ENCODE measurements at regions not wholly inside any gene's neighbourhood (a gene's known extent, or its start where the extent isn't known, plus 50 kb on each side); places are given as distances from the start of the nearest gene placed in this dataset.

DNA sequence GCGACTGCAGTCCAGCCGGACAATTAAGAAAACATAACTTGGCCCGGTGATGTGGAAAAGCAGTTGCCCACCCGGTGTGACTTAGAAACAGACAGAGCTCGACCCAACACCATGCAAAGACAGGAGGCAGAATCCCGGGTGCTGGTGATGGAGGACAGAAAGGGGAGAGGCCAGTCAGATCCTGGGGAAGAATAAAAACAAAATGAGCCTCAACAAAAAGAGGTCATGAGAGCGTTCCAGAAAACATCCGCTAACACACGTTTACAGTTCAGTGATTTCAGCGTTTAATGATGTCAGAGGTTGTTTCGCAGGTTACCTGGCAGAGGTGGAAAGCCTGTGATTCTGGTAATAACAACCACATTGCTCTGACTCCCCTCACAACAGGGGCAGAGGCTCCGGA is 111.9 kb downstream of the OSR1 start:
- POLR2A ChIA-PET = no interaction called here
- no peak for DNase-seq (ENCODE audit: low read depth, low spot score)
- TF ChIP-seq, protein P1, sequence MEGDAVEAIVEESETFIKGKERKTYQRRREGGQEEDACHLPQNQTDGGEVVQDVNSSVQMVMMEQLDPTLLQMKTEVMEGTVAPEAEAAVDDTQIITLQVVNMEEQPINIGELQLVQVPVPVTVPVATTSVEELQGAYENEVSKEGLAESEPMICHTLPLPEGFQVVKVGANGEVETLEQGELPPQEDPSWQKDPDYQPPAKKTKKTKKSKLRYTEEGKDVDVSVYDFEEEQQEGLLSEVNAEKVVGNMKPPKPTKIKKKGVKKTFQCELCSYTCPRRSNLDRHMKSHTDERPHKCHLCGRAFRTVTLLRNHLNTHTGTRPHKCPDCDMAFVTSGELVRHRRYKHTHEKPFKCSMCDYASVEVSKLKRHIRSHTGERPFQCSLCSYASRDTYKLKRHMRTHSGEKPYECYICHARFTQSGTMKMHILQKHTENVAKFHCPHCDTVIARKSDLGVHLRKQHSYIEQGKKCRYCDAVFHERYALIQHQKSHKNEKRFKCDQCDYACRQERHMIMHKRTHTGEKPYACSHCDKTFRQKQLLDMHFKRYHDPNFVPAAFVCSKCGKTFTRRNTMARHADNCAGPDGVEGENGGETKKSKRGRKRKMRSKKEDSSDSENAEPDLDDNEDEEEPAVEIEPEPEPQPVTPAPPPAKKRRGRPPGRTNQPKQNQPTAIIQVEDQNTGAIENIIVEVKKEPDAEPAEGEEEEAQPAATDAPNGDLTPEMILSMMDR (IDR thresholded peaks at IDR 0.05; ENCODE audit: low read depth, low read length) = no peak
- H3K4me3 ChIP-seq (ENCODE audit: low read depth, low read length) = no peak overlapping the region
- H3K9me3 ChIP-seq (ENCODE audit: control insufficient read depth, insufficient read depth, low read length) = no peaks in the 10 kb centered on the region
- CTCF ChIA-PET = interaction anchor here (0.5 kb wide), 1 partner anchor 763 kb away, joined by 3 read pairs; no protein-coding TSS in a partner anchor
- no peaks in the 10 kb centered on the region for H3K27me3 ChIP-seq (ENCODE audit: control insufficient read depth, insufficient read depth, low read length)
- H3K27ac ChIP-seq (ENCODE audit: low read depth, low read length) = no peak overlapping the region

DNA sequence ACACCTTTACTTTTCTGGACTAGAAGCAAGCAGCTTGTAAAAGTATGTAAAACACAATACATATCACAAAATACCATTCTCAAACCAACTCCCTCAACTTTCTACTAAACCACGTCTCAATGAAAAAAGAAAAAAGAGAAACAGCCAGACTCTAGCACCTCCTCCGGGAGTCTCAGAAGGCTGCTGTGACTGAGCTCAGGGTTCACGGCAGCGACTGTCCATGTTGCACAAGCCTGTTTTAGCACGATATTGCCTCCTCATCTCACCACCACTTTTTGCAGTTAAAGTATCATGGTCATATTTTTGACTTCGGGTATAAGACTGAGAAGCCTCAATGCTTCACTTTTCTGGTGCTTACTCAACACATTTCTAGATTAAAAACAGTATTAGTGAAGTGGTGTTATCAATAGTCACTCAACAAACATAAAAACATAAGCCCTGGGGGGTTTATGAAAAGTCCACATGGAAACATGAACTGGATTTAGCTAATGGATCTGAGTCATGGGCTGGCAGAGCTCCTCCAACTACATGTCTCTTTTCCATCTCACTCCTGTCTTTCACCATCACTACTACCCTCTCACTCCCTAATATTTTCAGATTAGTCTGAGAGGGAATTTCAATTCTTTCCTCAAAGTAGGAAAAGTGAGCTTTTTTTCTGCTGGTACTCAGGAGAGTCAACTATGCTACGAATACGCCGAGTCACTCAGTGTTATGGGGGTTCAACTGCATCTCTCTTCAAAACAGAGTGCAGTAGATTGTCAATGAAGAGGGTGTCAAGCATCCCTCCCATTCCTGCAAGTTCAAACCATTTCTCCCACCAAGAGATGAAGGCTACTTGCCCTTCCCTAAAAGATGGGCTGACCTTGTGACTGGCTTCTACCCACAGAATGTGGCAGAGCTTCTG is 113.7 kb downstream of the OSR1 start:
- Histone ChIP-seq H3K27me3 (ENCODE audit: control insufficient read depth, insufficient read depth, low read length) (no peaks in the 10 kb centered on the region), H3K4me3 (ENCODE audit: low read depth, low read length) (no peak overlapping the region), H3K27ac (ENCODE audit: low read depth, low read length) (no peak overlapping the region), H3K9me3 (ENCODE audit: control insufficient read depth, insufficient read depth, low read length) (no peaks in the 10 kb centered on the region)
- TF ChIP-seq, protein P1 (IDR thresholded peaks at IDR 0.05; ENCODE audit: low read depth, low read length) = no peak
- no peak for DNase-seq (ENCODE audit: low read depth, low spot score)
- POLR2A ChIA-PET = no interaction called here
- CTCF ChIA-PET = no interaction called here

GRCh38 chr2:19238440-19239060 is 119.9 kb downstream of the OSR1 start:
- Histone ChIP-seq H3K27ac (ENCODE audit: low read depth, low read length) (no peak overlapping the region), H3K9me3 (ENCODE audit: control insufficient read depth, insufficient read depth, low read length) (no peaks in the 10 kb centered on the region), H3K4me3 (ENCODE audit: low read depth, low read length) (no peak overlapping the region), H3K27me3 (ENCODE audit: control insufficient read depth, insufficient read depth, low read length) (no peaks in the 10 kb centered on the region)
- TF ChIP-seq, protein P1 (IDR thresholded peaks at IDR 0.05; ENCODE audit: low read depth, low read length) = no peak
- POLR2A ChIA-PET = no interaction called here
- CTCF ChIA-PET = no interaction called here
- peak; percentile 60 for DNase-seq (ENCODE audit: low read depth, low spot score)

DNA sequence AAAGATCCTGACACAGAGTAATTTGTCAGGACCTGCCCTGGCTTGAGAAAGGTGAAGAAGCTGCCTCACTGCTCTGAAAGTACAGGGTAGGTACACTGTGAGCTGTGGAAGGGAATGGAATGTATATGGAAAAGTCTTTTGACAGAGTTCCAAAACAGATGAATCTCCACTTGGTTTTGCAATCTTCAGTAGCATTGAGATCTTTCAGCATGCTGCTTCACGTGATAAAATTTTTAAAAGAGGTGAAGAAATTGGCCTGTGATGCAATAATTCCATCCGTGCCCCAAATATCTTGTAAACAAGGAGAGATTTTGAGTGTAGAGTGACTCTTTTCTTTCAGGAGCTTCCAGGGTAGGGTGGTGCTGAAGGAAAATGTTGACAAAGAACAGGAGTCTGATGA is 123.1 kb downstream of the OSR1 start:
- Histone ChIP-seq H3K9me3 (ENCODE audit: control insufficient read depth, insufficient read depth, low read length) (no peaks in the 10 kb centered on the region), H3K27me3 (ENCODE audit: control insufficient read depth, insufficient read depth, low read length) (no peaks in the 10 kb centered on the region), H3K4me3 (ENCODE audit: low read depth, low read length) (no peak overlapping the region), H3K27ac (ENCODE audit: low read depth, low read length) (no peak overlapping the region)
- peak; percentile 61 for DNase-seq (ENCODE audit: low read depth, low spot score)
- TF ChIP-seq, protein P1 (IDR thresholded peaks at IDR 0.05; ENCODE audit: low read depth, low read length) = no peak
- POLR2A ChIA-PET = interaction anchor here (1.0 to 1.4 kb wide), 2 partner anchors 18 to 123 kb away, joined by 3 to 7 read pairs; partner anchors contain the start of gene OSR1
- CTCF ChIA-PET = no interaction called here

DNA sequence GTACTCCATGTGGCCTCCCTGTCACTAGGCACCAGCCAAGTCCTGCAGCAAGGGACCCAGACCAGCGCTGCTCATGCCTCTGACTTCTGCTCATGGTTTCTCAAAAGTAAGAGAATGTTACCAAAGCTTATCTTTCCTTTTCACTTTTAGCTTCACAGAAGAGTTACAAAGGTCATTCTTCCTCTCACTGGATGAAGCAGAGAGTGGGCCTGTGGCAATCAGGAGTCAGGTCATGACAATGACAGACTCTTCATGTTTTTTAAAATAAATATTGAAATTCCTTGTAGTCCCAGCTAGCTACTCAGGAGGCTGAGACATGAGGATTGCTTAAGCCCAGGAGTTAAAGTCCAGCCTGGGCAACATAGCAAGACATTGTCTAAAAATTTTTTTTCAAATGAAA is 126.1 kb downstream of the OSR1 start:
- ChIA-PET CTCF (no interaction called here), POLR2A (no interaction called here)
- TF ChIP-seq, protein P1 (IDR thresholded peaks at IDR 0.05; ENCODE audit: low read depth, low read length) = no peak
- Histone ChIP-seq H3K4me3 (ENCODE audit: low read depth, low read length) (no peak overlapping the region), H3K9me3 (ENCODE audit: control insufficient read depth, insufficient read depth, low read length) (no peaks in the 10 kb centered on the region), H3K27ac (ENCODE audit: low read depth, low read length) (no peak overlapping the region), H3K27me3 (ENCODE audit: control insufficient read depth, insufficient read depth, low read length) (no peaks in the 10 kb centered on the region)
- DNase-seq (ENCODE audit: low read depth, low spot score) = no peak
